BLaER1 treated with 17β-estradiol and CSF1 and Interleukin-3, amounts not matched to agents 10 nM and 100 nM (cell line): ENCODE measurements at regions not wholly inside any gene's neighbourhood (a gene's known extent, or its start where the extent isn't known, plus 50 kb on each side); places are given as distances from the start of the nearest gene placed in this dataset.

Source experiments
- H3K27ac ChIP-seq, 11 experiments: shearing (Covaris generic); formaldehyde crosslinking; 2 replicates each; pipeline ENCODE4 v1.8.1; 2022
- H3K27me3 ChIP-seq, 11 experiments: shearing (Covaris generic); formaldehyde crosslinking; 2 replicates each; pipeline ENCODE4 v1.8.1; 2022
- H3K36me3 ChIP-seq, 11 experiments: shearing (Covaris generic); formaldehyde crosslinking; 2 replicates each; pipeline ENCODE4 v1.8.1; 2022
- H3K4me1 ChIP-seq, 10 experiments: shearing (Covaris generic); formaldehyde crosslinking; 2 replicates each; pipeline ENCODE4 v1.8.1; 2022
- H3K4me2 ChIP-seq, 11 experiments: shearing (Covaris generic); formaldehyde crosslinking; 2 replicates each; pipeline ENCODE4 v1.8.1; 2022
- H3K4me3 ChIP-seq, 10 experiments: shearing (Covaris generic); formaldehyde crosslinking; 2 replicates each; pipeline ENCODE4 v1.8.1; 2022
- H3K9ac ChIP-seq, 11 experiments: shearing (Covaris generic); formaldehyde crosslinking; 2 replicates each; pipeline ENCODE4 v1.8.1; 2022
- H3K9me3 ChIP-seq, 11 experiments: shearing (Covaris generic); formaldehyde crosslinking; replicated peaks in 1 of 11; 2 replicates each; pipeline ENCODE4 v1.8.1; 2022
- H4K20me1 ChIP-seq, 11 experiments: shearing (Covaris generic); formaldehyde crosslinking; 2 replicates each; pipeline ENCODE4 v1.8.1; 2022
- Cebpa-rat ChIP-seq, 11 experiments: shearing (Covaris generic); IDR thresholded peaks; 2 replicates each; pipeline ENCODE4 v1.8.1; 2022

DNA sequence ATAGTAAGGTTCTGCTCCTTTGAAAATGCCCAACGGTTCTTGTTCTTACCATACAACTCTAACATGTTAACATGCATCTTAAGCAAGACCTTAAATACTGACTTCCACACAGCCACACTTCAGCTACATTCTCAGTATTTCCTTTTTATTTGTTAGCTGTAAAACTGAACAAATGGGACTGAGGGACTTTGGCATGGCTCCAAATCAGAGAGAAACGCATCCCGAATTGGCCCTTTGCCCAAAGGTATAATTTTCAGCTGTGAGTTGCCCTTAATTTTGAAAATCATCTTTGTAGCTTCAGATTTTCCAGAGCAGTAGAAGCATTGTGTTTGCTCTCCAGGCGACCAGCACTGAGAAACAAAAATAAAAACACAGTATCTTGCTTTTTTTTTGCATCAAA lies 56.4 kb downstream of the NEUROD6 start:
- Histone ChIP-seq H3K9ac (no peak overlapping the region), H3K27me3 (no peaks in the 10 kb centered on the region), H3K36me3 (no peaks in the 10 kb centered on the region), H3K9me3 (no peaks in the 10 kb centered on the region), H4K20me1 (no peaks in the 10 kb centered on the region), H3K4me3 (no peak overlapping the region), H3K27ac (no peak overlapping the region), H3K4me1 (no peaks in the 10 kb centered on the region), H3K4me2 (no peak overlapping the region)
- TF ChIP-seq Cebpa-rat (IDR thresholded peaks at IDR 0.05) = no peak; a peak in 1 of 22 replicates

DNA sequence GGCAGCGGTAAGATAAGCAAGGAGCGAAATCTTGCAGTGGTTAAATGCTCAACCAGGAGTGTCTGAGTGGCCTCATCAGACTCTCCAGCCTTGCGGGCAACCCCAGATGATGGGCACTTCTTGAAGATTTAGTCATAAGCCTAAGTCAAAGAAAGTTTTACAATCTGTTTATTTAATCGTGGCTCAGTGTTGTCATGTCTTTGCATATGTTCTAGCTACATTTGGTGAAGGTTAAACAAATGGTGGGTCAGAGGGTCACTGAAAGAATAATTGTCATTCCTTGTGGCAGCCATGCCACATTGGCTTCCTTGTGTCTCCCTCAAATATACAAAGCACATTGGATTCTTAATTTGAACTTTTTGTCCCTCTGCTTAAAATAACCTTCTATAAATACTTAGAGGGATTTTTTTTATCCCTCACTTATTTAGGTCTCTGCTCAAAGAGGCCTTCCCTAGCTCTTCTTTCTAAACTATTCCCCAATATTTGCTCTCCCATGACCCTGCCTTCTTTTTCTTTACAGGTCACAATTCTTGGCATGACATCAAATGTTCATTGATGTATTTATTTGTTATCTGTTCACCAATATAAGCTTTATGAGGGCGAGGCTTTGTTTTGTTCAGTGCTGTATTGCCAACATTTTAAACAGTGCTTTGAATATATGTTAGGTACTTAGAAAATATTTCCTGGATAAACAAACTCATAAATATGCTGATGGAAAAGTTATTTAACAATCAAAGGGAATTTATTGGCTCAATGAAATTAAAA lies 68.7 kb downstream of the NEUROD6 start:
- Histone ChIP-seq H4K20me1 (no peaks in the 10 kb centered on the region), H3K4me1 (no peaks in the 10 kb centered on the region), H3K27me3 (no peaks in the 10 kb centered on the region), H3K36me3 (no peaks in the 10 kb centered on the region), H3K9me3 (no peaks in the 10 kb centered on the region), H3K27ac (no peak overlapping the region), H3K4me2 (no peak overlapping the region), H3K9ac (no peak overlapping the region), H3K4me3 (no peak overlapping the region)
- TF ChIP-seq Cebpa-rat (IDR thresholded peaks at IDR 0.05) = no peak

DNA sequence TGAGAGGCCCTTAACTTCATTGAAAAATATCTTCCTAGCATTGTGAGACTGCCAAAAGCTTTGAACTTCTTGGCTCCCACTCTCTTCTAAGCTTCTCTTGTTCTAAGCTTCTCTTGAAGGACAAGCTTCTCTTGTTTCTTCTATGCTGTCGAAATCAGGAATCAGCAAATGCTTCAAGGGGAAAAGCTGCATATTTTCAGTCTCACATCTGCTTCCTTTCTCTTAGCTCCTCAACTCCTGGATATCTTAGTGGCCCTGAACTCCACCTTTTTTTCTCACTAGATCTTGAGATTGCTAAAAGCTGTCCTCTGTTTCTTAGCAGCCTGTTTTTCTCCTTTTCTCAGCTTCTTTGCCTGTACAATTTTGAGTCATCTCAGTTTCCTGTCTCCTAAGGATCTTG lies 73.0 kb downstream of the NEUROD6 start:
- H3K4me1 ChIP-seq = no peaks in the 10 kb centered on the region
- H3K36me3 ChIP-seq = no peaks in the 10 kb centered on the region
- H3K27ac ChIP-seq = no peak overlapping the region
- H3K4me2 ChIP-seq = no peak overlapping the region
- no peaks in the 10 kb centered on the region for H4K20me1 ChIP-seq
- TF ChIP-seq Cebpa-rat (IDR thresholded peaks at IDR 0.05) = no peak
- H3K9me3 ChIP-seq = no peaks in the 10 kb centered on the region
- no peak overlapping the region for H3K4me3 ChIP-seq
- H3K9ac ChIP-seq = no peak overlapping the region
- H3K27me3 ChIP-seq = no peaks in the 10 kb centered on the region

GRCh38 chr7:31263338-31263737 lies 77.2 kb downstream of the NEUROD6 start:
- H3K27me3 ChIP-seq = no peaks in the 10 kb centered on the region
- no peak overlapping the region for H3K4me3 ChIP-seq
- H3K4me2 ChIP-seq = no peak overlapping the region
- H3K9me3 ChIP-seq = no peaks in the 10 kb centered on the region
- H3K27ac ChIP-seq = no peak overlapping the region
- no peaks in the 10 kb centered on the region for H3K36me3 ChIP-seq
- no peak overlapping the region for H3K9ac ChIP-seq
- TF ChIP-seq Cebpa-rat (IDR thresholded peaks at IDR 0.05) = no peak
- no peaks in the 10 kb centered on the region for H4K20me1 ChIP-seq
- H3K4me1 ChIP-seq = peaks cover 0 to 5% (median 0%) of the 10 kb centered on the region in 10 experiments; a peak in 2 of 20 replicates

DNA sequence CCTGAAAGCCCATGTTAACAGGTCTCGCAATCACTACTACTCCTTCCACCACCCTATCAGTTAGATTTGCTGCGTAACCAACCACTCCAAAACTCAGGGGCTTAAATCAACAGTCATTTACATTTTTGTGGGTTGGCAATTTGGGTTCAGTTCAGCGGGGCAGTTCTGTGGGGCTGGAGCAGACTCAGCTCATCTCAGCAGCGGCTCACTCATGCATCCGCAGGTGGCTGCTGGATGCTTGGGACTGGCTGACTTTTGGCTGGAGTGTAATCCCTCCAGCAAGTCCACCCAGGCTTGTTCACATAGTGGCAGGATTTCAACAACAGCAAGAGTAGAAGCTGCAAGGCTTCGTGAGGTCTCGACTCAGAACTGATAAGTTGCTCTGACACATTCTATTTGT lies 79.2 kb downstream of the NEUROD6 start:
- H4K20me1 ChIP-seq = no peaks in the 10 kb centered on the region
- H3K9me3 ChIP-seq = no peaks in the 10 kb centered on the region
- no peak for TF ChIP-seq Cebpa-rat (IDR thresholded peaks at IDR 0.05)
- H3K4me1 ChIP-seq = peaks cover 0 to 25% (median 0%) of the 10 kb centered on the region in 10 experiments; a peak in 7 of 20 replicates
- no peaks in the 10 kb centered on the region for H3K36me3 ChIP-seq
- H3K4me3 ChIP-seq = no peak overlapping the region
- no peak overlapping the region for H3K4me2 ChIP-seq
- H3K27ac ChIP-seq = no peak overlapping the region
- H3K9ac ChIP-seq = no peak overlapping the region
- H3K27me3 ChIP-seq = no peaks in the 10 kb centered on the region

GRCh38 chr7:31260851-31261250 lies 79.7 kb downstream of the NEUROD6 start:
- H3K27ac ChIP-seq = no peak overlapping the region
- H3K36me3 ChIP-seq = no peaks in the 10 kb centered on the region
- TF ChIP-seq Cebpa-rat (IDR thresholded peaks at IDR 0.05) = no peak
- H4K20me1 ChIP-seq = no peaks in the 10 kb centered on the region
- H3K4me1 ChIP-seq = peaks cover 0 to 29% (median 0%) of the 10 kb centered on the region in 10 experiments; a peak in 7 of 20 replicates
- H3K9me3 ChIP-seq = no peaks in the 10 kb centered on the region
- no peaks in the 10 kb centered on the region for H3K27me3 ChIP-seq
- no peak overlapping the region for H3K4me2 ChIP-seq
- no peak overlapping the region for H3K9ac ChIP-seq
- no peak overlapping the region for H3K4me3 ChIP-seq

GRCh38 chr7:31258391-31258790 lies 82.1 kb downstream of the NEUROD6 start:
- TF ChIP-seq Cebpa-rat (IDR thresholded peaks at IDR 0.05) = no peak

GRCh38 chr7:31256506-31256905 lies 84.0 kb downstream of the NEUROD6 start:
- Histone ChIP-seq H3K9me3 (0 out of 22 replicates have a peak, but pooled peaks cover 0 to 5% (median 0%) of the 10 kb centered on the region in 11 experiments), H3K4me3 (no peak overlapping the region), H4K20me1 (no peaks in the 10 kb centered on the region), H3K27ac (no peak overlapping the region), H3K4me1 (peaks cover 0 to 43% (median 2%) of the 10 kb centered on the region in 10 experiments; a peak in 10 of 20 replicates), H3K9ac (no peak overlapping the region), H3K36me3 (no peaks in the 10 kb centered on the region), H3K27me3 (no peaks in the 10 kb centered on the region), H3K4me2 (peak overlapping the region in 4 of 11 experiments; percentile 7 to 42 (median 16); a peak in 7 of 22 replicates)
- TF ChIP-seq Cebpa-rat (IDR thresholded peaks at IDR 0.05) = no peak

More at GRCh38 chr7:31258391-31258790, 82.1 kb downstream of the NEUROD6 start:
- no peaks in the 10 kb centered on the region for H3K27me3 ChIP-seq
- no peak overlapping the region for H3K9ac ChIP-seq
- no peaks in the 10 kb centered on the region for H4K20me1 ChIP-seq
- peaks cover 0 to 43% (median 2%) of the 10 kb centered on the region in 10 experiments; a peak in 10 of 20 replicates for H3K4me1 ChIP-seq
- 0 out of 22 replicates have a peak, but pooled peaks cover 0 to 5% (median 0%) of the 10 kb centered on the region in 11 experiments for H3K9me3 ChIP-seq
- H3K27ac ChIP-seq = no peak overlapping the region
- peak overlapping the region in 2 of 11 experiments; percentile 14 to 42; a peak in 3 of 22 replicates for H3K4me2 ChIP-seq
- H3K4me3 ChIP-seq = no peak overlapping the region
- H3K36me3 ChIP-seq = no peaks in the 10 kb centered on the region

DNA sequence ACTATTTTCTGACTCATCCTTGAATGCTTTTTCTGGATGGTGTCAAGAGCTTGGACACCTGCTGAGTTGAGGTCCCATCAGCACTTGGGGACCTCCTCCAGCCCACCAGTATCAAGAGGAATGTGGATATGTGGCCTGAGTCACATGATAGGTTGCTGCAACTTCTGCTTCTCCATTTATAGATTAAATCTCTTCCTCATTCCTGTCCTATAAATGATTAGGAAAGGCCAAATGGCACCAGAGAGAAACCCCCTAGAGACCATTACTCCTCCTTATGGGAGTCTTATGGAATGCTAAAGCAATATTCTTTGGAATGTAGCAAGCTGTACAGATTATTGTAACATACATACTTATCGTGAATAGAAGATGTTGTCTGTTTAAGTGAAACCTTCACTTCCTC lies 85.6 kb downstream of the NEUROD6 start:
- peak overlapping the region in 4 of 11 experiments; percentile 27 to 67 (median 56); a peak in 8 of 22 replicates for H3K4me2 ChIP-seq
- no peaks in the 10 kb centered on the region for H3K36me3 ChIP-seq
- no peak overlapping the region for H3K9ac ChIP-seq
- TF ChIP-seq Cebpa-rat (IDR thresholded peaks at IDR 0.05) = no peak
- H4K20me1 ChIP-seq = no peaks in the 10 kb centered on the region
- no peaks in the 10 kb centered on the region for H3K27me3 ChIP-seq
- peaks cover 0 to 43% (median 2%) of the 10 kb centered on the region in 10 experiments; a peak in 10 of 20 replicates for H3K4me1 ChIP-seq
- 0 out of 22 replicates have a peak, but pooled peaks cover 0 to 5% (median 0%) of the 10 kb centered on the region in 11 experiments for H3K9me3 ChIP-seq
- peak overlapping the region in 3 of 11 experiments; percentile 35 to 48 (median 45); a peak in 4 of 22 replicates for H3K27ac ChIP-seq
- no peak overlapping the region for H3K4me3 ChIP-seq
